HuH-7 (cell line): ENCODE measurements at regions not wholly inside any gene's neighbourhood (a gene's known extent, or its start where the extent isn't known, plus 50 kb on each side); places are given as distances from the start of the nearest gene placed in this dataset.
"Not testable (repeated sequence)": the region's sequence is repeated elsewhere in the genome, so short reads cannot be mapped to it uniquely, and the experiment has no call there.

Source experiments
- DNase-seq: peaks from one replicate; pipeline ENCODE4 v3.0.0; 2011; ENCODE audit warnings: low spot score

DNA sequence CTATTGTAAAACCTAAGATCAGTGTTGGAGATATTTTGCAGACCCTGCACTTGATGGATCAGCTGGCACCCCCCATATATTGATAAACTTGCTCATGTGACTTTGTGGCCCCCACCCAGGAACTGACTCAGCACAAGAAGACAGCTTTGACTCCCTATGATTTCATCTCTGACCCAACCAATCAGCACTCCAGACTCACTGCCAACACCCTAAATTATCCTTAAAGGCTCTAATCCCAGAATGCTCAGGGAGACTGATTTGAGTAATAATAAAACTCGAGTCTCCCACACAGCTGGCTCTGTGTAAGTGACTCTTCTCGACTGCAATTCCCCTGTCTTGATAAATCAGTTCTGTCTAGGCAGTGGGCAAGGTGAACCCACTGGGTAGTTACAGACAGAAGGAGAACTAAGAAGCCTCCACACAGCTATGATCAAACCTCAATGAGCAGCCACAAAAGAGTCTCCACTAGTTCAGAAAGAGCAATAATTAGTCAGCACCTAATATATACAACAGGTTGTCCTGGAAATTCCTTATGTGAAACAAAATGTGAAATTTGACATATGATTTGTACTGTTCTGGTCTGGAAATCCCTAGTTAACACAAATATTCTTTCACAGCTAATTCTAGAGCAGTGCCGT is 52.2 kb downstream of the ACTL7B start:
- no peak for DNase-seq

DNA sequence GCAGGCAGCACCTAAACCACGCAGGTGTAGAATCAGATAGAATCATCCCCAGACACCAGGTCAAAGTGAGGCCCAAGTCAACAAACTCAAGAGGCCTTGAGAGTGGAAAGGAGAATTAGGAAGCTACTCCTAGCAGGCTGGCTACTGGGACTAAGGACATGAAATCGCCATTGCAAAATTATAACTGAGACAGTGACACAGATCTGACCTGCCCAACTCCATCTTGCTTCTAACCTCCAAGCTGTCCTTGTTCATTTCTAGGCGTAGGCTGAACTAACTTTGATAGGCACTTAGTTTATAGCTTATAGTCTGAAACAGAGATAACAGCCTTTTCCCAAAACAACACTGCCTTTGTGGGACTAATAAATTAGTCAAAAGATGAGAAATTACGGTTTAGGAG is 52.8 kb downstream of the ACTL7B start:
- DNase-seq, result no peak

DNA sequence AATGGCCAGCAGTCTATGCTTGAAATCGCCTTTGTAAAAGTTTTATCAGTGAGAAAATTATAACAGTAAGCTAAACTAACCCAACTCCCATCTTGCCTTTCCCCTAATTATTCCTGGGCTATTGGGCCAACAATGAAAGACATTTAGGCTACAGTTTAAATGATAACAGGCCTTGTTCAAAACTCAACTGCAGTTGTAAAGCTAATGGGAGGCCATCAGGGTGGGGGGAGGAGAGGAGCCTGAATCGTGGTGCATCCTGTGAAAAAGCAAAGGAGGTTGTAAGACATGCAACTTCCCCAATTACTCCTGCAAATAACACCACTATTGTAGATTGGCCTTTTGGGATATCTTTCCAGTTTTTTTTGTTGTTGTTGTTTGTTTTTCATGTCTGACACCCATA is 53.8 kb downstream of the ACTL7B start:
- no peak for DNase-seq

DNA sequence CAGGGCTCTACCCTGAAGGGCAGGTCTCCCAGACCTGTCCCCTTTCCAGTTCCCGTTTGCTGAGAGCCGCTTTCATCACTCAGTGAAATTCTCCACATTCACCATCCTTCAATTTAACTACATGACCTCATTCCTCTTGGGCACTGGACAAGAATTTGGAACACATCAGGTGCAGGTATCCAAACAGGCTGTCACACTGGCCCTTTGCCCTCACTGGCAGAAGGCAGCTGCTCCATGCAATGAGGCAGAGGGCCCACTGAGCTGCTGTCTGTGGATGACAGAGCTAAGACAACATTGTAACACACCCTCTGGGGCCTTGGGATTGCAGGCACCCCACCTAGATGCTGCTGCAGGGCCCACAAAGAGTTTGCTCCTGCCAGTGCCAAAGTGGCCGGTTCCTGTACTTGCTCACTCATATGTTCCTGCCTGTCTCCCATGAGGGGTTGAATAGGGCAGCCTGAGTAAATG is 55.1 kb downstream of the ACTL7B start:
- DNase-seq, result no peak

DNA sequence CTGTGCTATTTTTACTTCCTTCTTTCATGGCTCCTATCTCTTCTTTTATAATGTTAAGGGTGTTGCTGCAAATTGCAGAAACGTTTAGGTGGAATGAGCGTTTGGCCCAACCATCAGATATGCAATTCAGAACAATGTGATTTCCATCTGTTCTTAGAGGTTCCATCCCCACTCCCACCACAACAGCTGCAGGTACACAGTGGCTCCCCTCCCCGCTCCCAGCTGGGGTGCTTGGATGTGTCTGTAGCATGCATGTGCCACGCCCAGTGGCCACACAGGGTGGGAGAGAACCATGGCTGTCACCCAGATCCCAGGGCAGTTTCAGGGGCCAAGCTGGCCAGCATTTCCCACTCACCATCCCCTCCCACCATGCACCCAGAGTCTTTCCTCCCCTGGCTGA is 62.2 kb downstream of the ACTL7B start:
- no peak for DNase-seq

DNA sequence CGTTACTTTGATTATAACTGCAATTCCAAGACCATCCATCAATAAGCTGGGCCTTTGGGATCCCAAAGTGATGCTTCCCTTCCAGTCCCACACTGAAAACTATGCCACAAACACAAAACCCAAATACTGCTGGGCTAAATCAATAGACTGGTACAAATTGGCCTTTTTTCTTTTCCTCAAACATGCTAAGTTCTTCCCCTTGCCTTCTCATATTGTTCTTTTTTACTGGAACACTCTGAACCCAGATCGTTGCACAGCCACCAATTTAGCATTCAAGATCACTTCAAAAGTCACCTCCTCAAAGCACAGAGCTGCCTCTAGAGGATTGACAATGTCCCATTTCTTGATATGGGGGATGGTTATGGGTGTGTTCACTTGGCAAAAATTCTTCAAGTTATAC is 66.0 kb downstream of the ACTL7B start:
- DNase-seq, result no peak

DNA sequence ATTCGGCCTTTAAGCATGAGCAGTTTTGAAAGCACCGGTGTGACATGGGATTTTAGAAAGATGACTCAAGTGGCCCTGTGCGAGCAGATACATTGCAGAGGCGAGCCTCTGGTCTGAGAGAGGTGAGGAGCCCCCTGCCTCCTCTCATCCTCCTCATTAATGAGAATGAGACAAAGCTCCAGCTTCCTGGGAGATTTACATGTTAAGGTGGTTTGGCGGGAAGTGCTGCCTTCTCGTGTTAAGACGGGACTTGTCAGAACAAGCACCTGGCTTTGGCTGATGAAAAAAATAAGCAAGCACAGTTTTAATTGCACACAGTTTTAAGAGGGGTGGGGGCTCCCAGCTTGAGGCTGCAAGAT is 68.1 kb downstream of the ACTL7B start:
- no peak for DNase-seq

DNA sequence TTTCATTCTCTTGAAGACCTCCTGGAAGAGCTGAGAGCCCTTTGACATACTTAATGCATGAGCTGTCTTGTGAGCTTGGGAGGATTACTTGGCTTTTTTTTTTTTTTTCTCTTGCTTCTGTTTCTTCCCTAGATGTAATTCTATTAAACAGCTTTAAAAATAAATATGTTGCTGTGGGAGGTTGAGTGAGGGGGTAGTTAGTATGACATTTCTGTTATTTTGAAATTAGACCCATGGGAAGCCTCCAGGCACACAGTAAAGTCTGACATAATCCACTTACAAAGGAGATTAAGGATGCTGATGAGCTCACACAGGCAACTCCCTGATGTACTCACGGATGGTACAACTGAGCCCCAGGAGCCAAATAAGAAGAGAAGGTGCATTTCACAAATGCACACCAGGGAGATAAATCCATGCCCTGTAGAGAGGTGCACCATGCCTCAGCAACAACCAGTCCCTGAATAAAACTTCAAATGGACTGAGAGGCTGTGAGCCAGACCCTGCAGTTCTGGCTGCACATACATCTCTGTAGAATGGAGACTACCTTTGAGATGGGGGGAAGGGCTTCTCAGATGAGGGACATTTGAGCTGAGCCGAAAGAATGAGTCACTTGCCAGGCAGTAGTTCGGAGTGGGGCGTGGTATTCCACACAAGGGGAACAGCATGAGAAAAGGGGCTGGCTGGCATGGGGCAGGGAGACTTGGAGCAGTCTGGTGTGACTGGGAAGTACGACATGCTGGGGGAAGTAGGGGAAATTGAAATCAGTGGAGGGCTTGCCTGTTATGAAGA is 68.7 kb downstream of the ACTL7B start:
- no peak for DNase-seq

DNA sequence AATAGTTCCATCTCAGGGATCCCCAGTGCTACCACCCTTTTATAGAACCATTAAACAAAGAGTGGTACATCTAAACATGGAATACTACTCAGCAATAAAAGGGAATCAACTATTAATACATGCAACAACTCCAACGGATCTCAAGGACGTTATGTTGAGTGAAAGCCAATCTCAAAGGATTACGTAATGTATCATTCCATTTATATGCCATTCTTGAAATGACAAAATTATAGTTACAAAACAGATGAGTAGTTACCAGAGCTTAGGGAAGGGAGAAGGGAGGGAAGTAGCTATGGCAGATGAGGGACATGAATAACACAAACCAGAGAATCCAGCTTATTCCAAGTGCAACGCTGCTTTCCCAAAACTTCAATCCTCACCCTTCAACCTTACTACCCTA is 69.5 kb downstream of the ACTL7B start:
- no peak for DNase-seq

DNA sequence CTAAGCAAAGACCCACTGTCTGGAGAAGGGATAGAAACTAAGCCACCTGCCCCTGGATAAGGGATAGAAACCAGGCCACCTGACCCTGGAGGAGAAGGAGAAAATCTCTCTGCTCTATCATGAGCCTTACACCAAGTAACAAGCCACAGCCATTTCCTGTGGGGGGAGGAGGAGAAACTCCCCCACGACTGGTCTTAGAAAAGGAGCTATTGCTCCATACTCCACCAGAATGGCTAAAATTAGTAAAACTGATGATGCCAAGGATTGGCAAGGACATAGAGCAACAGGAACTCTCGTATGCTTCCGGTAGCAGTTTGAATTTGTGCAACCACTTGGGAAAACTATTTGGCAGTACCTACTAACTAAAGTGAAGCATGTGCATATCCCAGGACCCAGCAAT is 70.8 kb downstream of the ACTL7B start:
- no peak for DNase-seq

DNA sequence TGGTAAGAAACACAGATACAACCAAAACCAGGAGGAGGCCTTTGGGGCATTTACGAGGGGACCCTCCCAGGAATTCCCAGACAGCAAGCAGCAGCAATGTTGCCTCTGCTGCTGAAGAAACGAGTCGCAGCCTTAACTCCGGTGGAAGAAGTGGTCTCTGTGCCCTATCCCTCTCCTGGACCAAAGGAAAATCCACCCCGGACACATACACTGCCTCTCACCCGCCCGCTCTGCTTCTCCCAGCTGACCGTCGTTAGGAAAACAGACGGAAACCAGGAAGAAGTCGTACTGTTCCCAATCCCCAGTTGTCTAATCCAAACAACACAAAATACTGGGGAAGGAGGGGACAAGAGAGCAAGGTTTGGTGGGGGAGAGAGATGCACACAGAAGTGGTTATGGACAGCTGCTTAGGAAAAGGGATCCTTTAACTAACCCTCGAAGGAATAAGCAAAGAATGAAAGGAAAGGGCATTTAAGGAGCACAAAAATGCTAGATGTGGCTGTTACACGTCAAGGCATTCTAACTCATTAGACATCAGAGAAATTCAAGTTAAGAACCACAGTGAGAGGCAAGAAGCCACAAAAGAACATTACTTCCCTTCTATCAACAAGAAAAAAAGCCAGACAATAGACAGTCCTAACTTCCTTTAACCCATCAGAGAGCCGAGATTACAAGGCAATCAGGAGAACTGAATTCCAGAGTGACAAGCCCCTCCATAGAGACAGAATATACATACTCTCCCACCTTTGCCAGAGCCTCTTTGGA is 71.9 kb downstream of the ACTL7B start:
- no peak for DNase-seq

DNA sequence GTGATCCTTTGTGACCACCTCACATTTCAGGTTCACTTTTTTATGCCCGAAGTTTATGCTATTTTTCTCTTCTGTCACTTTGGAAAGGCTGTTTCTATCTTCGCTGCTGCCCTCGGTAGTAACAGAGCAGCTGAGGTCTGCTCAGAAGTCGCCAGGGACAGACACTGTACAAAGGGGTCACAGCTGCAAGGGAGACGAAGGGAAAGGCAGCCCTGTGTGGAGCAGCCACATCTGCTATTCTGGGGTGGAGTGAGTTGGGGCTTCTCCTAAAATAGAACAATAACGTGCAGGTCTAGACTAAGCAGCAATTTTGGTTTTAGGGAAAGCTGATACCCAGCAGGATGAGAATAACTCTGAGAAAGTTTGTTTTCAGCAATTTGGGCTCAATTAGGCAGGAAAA is 72.5 kb downstream of the ACTL7B start:
- DNase-seq, result no peak

DNA sequence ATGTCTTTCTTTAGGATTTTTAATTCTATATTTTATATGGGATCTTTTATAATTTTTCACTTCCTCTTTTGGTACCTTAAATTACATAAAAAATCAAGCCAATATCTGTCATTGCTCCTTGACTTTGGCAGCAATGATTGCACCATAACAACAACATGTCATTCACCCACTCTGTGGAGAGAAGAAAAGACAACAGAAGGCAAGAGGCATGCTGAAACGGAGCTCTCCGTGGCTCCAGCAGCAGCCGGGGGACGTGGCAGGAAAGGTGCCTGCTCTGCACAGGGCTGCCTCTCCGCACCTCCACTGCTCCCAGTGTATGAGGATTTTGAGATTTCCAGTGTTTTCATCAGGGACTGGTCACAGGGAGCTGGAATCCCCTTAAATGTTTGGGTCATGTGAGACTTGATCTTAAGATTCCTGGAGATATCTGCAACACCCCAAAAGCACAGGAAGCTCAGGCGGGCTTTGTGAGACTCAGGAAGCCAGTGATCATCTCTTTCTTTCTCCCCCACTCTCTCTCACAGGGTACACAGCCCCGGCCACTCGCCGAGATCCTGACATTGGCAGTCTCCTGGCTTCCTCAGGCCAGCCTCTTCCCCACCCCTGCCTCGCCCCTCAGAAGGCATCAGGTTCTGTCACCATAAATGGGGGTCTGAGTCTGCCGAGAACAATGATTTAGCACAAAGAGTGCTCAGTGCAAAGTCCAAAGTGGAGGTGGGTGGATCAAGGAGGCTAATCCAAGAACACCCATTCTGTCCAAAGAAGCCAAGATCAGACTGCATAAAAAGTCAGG is 74.6 kb downstream of the ACTL7B start:
- DNase-seq, result no peak

DNA sequence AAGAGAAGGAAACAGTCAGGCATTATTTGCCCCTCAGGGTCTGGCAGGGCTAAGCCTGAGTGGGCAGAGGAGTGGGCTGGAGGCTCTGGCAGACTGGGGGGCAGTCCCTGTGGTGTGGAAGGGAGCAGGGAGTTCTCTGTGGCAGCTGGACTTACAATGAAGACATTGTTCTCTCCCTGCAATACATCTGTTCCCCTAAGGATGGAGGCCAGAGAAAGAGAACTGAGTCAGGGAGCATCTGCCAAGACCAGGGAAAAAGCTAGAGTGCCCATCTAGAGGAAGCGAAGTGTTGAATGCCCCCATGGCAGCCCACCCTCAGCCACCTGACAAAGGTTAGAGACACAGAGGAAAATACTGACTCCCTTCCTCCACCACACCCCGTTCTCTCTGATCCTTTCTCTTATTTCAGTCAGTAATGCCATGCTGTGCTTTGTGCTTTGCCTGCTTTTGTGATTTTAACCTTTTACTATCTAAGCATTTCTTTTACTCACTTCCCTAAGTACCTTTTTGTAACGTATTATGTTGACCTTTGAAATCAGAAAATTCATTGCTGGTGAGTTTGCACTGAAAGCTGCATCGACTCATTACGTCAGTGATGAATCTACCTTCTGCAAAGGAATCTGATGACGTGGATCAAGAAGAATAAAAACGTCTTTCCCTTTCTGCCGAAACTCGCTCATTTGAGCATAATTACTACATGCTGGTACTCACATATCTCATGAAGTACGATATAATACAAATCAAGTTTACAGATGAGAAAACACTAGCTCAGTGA is 76.0 kb downstream of the ACTL7B start:
- no peak for DNase-seq

DNA sequence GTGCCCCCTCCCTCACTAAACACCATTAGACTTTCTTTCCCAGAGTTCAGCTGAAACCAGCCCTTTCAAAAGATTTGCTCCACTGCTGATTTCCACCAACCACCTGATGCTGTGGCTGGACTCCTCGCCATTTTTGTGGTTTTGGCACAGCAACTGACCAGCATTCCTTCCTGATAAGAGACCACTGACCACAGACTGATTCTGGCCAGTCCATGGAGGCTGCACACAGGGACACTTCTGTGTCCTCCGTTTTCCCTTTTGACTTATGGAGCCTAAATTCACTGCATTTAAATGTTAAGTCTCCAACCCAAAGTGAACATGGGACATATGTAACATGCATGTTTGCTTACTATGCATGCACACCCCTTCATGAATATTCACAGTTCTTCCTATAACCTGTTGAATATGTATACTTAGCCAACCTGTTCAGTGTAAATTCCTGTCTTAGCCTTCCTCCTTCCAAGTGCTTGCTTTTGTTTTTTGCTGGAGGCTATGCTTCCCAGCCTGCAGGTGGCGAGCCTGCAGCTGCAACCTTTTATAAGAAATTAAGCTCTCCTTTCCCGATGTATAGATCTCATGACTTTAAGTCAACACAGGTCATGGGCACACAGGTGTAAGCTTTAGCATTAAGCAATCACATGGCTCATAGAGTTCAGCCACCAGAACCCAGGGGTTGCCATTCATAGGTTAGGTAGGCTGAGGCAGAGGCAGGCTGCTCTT is 78.7 kb downstream of the ACTL7B start:
- no peak for DNase-seq

DNA sequence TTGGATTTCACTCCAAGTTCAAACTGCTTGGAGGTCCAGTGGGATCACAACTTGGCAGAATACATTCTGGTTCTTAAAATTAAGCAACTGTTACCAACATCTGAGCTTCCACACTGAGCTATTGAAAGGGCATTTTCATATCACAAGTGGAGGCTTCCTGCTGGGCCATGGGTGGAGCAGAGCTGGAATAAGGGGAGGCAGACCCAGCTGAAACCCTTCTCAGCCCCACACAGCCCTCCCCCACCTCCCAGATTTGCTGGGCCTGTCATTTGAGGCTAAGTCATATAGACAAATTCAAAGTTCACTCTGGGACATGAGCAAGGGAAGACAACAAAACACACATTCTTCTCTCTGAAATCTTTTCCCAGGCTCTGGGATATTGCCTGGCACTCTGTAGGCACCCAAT is 79.9 kb downstream of the ACTL7B start:
- peak; percentile 22 for DNase-seq

DNA sequence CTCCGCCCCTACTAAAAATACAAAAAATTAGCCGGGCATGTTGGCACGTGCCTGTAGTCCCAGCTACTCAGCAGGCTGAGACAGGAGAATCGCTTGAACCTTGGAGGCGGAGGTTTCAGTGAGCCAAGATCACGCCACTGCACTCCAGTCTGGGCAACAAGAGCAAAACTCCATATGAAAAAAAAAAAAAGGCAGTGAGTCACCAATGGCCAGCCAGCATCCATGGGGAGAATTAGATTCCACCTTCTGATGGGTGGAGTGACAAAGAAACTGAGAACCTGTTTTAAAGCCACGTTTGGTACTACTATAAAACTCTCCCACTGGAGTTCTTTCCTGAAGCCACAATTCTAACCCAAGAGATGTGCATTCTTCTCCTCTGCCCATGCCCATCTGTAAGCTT is 81.7 kb downstream of the ACTL7B start:
- DNase-seq, result not testable (repeated sequence)

DNA sequence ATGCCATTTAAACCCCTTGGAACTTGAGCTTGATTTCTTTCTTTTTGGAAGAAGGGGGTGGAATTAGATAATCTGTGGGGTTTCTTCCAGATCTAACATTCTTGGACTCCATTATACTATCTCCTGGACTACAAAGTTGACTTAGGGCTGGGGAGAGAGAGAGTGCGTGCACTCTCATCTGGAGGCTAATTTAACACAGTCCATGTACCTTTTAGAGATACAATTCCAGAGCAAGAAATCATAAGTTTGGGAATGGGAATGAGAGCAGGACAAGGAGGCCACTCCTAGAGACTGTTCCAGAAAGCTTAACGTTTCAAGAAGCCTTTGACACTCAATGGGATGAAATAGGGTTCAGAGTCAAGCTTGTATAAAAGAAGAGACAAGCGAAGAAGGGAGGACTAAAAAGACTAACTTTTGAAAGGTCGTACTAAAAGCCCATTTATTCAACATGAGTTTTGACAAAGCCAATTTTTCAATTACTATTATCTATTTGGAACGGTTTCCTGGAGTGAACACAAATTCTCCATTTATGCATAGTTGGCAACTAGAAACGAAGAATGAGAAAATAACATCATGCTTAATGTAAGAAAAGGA is 83.4 kb downstream of the ACTL7B start:
- no peak for DNase-seq

DNA sequence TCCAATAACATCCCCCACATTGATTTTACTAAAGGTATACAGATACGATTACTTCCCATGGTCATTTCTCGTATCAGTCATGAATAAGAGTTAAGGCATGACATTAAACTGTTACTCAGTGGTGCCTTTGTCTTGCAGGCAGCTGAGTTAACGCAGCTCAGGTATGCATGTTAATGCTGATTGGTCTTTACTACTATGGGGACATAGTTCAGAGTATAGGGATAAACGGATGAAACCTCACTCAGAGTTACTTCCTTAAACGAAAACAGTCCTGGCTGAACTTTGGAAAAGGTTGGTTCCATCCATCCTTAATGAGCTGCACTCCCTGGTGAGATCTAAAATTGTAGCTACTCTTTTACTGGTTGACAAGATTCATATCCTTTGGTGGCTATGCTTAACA is 87.0 kb downstream of the ACTL7B start:
- no peak for DNase-seq

DNA sequence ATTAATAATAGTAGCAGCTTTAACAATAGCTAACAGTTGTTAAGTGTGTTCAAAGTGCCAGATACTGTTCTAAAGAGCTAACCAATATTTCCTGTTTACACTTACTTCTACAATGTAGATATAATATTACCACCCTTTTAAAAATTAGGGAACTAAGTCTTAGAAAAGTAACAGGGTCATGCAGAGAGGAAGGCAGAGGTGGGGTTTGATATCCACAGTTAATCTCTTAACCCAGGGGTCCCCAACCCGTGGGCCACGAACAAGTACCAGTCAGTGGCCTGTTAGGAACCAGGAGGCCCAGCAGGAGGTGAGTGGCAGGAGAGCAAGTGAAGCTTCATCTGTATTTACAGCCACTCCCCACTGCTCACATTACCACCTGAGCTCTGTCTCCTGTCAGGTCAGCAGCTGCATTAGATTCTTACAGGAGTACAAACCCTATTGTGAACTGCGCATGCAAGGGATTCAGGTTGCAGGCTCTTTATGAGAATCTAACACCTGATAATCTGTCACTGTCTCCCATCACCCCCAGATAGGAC is 89.1 kb downstream of the ACTL7B start:
- no peak for DNase-seq
